ENCODE measurements at regions not wholly inside any gene's neighbourhood (a gene's known extent, or its start where the extent isn't known, plus 50 kb on each side); places are given as distances from the start of the nearest gene placed in this dataset.

GRCh38 chr1:184910691-184911091, 63.6 kb downstream of the NIBAN1 start:
- TF ChIP-seq MAX (IDR thresholded peaks at IDR 0.05; ENCODE audit: low read depth, low read length), result no peak
- no peak for TF ChIP-seq CTCF (IDR thresholded peaks at IDR 0.05; ENCODE audit: low read depth, low read length)
- no peak for TF ChIP-seq MYC (IDR thresholded peaks at IDR 0.05; ENCODE audit: low read depth, low read length)
- TF ChIP-seq POLR2A (IDR thresholded peaks at IDR 0.05; ENCODE audit: extremely low read depth, insufficient read length), result no peak
- no peak overlapping the region for H3K4me3 ChIP-seq (ENCODE audit: low read depth, low read length)
- peak; percentile 5 for DNase-seq (ENCODE audit: low read depth)

GRCh38 chr1:184910005-184910404, 64.3 kb downstream of the NIBAN1 start:
- TF ChIP-seq MAX (IDR thresholded peaks at IDR 0.05; ENCODE audit: low read depth, low read length) (no peak), POLR2A (IDR thresholded peaks at IDR 0.05; ENCODE audit: extremely low read depth, insufficient read length) (no peak), MYC (IDR thresholded peaks at IDR 0.05; ENCODE audit: low read depth, low read length) (no peak), CTCF (IDR thresholded peaks at IDR 0.05; ENCODE audit: low read depth, low read length) (no peak)
- H3K4me3 ChIP-seq (ENCODE audit: low read depth, low read length), result no peak overlapping the region
- no peak for DNase-seq (ENCODE audit: low read depth)

- TF ChIP-seq POLR2A (IDR thresholded peaks at IDR 0.05; ENCODE audit: extremely low read depth, insufficient read length) (no peak), MAX (IDR thresholded peaks at IDR 0.05; ENCODE audit: low read depth, low read length) (no peak)
- no peak for DNase-seq (ENCODE audit: low read depth)
- H3K4me3 ChIP-seq (ENCODE audit: low read depth, low read length), result no peak overlapping the region
Measured at GRCh38 chr1:184909019-184909418, 65.3 kb downstream of the NIBAN1 start.

- no peak for DNase-seq (ENCODE audit: low read depth)
- H3K4me3 ChIP-seq (ENCODE audit: low read depth, low read length), result no peak overlapping the region
- TF ChIP-seq CTCF (IDR thresholded peaks at IDR 0.05; ENCODE audit: low read depth, low read length) (no peak), MYC (IDR thresholded peaks at IDR 0.05; ENCODE audit: low read depth, low read length) (no peak), POLR2A (IDR thresholded peaks at IDR 0.05; ENCODE audit: extremely low read depth, insufficient read length) (no peak), MAX (IDR thresholded peaks at IDR 0.05; ENCODE audit: low read depth, low read length) (no peak)
Measured at GRCh38 chr1:184908506-184908905, 65.8 kb downstream of the NIBAN1 start.

GRCh38 chr1:184907500-184907899, 66.8 kb downstream of the NIBAN1 start:
- no peak overlapping the region for H3K4me3 ChIP-seq (ENCODE audit: low read depth, low read length)
- DNase-seq (ENCODE audit: low read depth), result no peak
- TF ChIP-seq MAX (IDR thresholded peaks at IDR 0.05; ENCODE audit: low read depth, low read length), result no peak
- no peak for TF ChIP-seq MYC (IDR thresholded peaks at IDR 0.05; ENCODE audit: low read depth, low read length)
- no peak for TF ChIP-seq POLR2A (IDR thresholded peaks at IDR 0.05; ENCODE audit: extremely low read depth, insufficient read length)
- no peak for TF ChIP-seq CTCF (IDR thresholded peaks at IDR 0.05; ENCODE audit: low read depth, low read length)

- DNase-seq (ENCODE audit: low read depth), result no peak
- no peak overlapping the region for H3K4me3 ChIP-seq (ENCODE audit: low read depth, low read length)
- TF ChIP-seq POLR2A (IDR thresholded peaks at IDR 0.05; ENCODE audit: extremely low read depth, insufficient read length) (no peak), CTCF (IDR thresholded peaks at IDR 0.05; ENCODE audit: low read depth, low read length) (no peak), MYC (IDR thresholded peaks at IDR 0.05; ENCODE audit: low read depth, low read length) (no peak), MAX (IDR thresholded peaks at IDR 0.05; ENCODE audit: low read depth, low read length) (no peak)
Measured at GRCh38 chr1:184906761-184907160, 67.5 kb downstream of the NIBAN1 start.
